GM18867 (cell line): ENCODE measurements at regions not wholly inside any gene's neighbourhood (a gene's known extent, or its start where the extent isn't known, plus 50 kb on each side); places are given as distances from the start of the nearest gene placed in this dataset.
"Not testable (repeated sequence)": the region's sequence is repeated elsewhere in the genome, so short reads cannot be mapped to it uniquely, and the experiment has no call there.

Experiments
- ATAC-seq: cut with Tn5 transposase; IDR thresholded peaks from one replicate; pipeline ENCODE4 v1.9.1; 2021; ENCODE audit warnings: mild to moderate bottlenecking, moderate library complexity; ENCODE audit not compliant: unreplicated experiment

DNA sequence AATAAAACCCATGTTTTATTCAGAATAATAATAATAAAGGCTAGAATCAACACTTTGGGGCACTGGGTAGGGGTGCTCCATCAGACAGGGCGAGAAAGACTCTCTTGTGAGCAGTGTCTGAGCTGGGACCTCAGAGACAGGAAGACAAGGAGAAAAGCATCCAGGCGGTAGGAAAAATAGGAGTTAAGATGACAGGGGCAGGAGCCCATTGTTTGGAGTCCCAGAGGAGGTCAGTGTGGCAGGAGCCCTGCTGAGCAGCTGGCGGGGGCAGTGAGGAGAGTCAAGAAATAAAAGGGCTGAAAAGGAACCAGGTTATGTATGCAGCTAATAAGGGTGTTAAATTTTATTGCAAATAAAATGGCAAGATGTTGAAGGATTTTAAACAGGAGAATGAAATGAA, 457.4 kb downstream of the FBXO15 start:
- no peak for ATAC-seq

GRCh38 chr18:73688851-73689711, 458.6 kb downstream of the FBXO15 start:
- ATAC-seq: peak; percentile 65

- ATAC-seq: no peak
Observed at GRCh38 chr18:73688161-73688560, 459.5 kb downstream of the FBXO15 start.

DNA sequence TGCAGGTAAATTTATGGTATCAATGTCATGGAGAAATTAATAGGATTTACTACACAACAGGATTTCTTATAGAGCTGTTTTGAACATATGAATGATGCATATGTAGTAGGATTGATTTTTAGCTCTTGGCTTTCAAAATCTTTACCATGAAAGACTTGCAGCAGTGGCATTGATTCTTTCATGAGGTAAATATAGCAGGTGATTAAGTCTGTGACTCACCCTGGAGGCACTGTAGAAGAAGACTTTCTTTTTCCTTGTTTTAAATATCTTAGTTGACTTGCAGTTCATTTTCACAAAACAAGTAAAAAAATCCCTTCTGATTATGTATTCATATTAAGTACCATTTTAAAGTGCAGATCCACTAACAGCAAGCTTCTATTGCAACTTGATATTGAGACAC, 463.0 kb downstream of the FBXO15 start:
- no peak for ATAC-seq

- peak; percentile 36 for ATAC-seq
Observed at GRCh38 chr18:73683409-73684238, 464.0 kb downstream of the FBXO15 start.

GRCh38 chr18:73681912-73682311, 465.7 kb downstream of the FBXO15 start:
- no peak for ATAC-seq

DNA sequence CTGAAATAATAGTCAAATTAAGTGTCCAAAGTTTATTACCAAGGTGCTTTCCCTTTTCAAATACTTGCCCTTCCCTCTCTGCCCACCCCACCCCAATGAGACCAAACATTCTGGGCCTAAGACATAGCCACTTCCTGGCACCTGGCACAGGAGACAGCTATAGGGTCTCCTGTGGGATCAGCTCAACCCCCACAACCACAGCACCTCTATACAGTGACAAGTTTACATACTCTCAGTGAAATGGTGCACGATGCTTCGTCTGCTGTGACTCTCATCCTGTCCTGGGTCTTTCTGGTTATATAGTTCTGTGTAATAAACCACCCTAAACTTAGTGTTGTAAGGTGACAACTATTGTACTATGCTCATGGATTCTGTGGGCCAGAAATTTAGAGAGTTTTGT, 466.2 kb downstream of the FBXO15 start:
- no peak for ATAC-seq

GRCh38 chr18:73679941-73680712, 467.5 kb downstream of the FBXO15 start:
- ATAC-seq: no peak

DNA sequence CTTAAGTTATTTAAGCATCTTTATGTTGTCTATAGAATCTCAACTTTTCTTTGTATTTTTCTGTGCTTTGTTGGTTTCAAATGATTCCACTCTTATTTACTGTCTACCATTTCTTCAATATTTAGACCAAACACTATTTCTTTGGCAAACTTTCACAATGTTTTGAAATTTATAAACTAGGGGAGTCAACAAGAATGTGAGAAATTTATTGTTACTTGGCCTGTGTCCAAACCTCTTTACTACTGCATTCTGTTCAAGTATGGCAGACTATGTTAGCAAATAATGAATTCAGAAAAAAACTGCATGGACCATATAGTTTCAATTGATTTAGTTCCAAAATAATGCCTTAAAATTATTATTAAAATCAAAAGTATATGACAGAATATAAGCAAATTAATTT, 470.2 kb downstream of the FBXO15 start:
- ATAC-seq: no peak

- ATAC-seq: no peak
Observed at GRCh38 chr18:73674125-73674865, 473.3 kb downstream of the FBXO15 start.

DNA sequence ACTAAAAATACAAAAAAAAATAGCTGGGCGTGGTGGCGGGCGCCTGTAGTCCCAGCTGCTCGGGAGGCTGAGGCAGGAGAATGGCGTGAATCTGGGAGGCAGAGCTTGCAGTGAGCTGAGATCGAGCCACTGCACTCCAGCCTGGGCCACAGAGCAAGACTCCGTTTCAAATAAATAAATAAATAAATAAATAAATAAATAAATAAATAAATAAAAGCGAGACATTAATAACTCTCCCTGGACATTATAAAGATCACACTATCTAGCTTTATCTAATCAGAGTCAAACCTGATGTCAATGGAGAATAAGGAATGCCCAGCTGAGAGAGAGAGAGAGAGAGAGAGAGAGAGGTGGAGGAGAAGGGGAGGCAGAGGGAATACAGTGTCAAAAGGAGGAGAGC, 476.2 kb downstream of the FBXO15 start:
- not testable (repeated sequence) for ATAC-seq

DNA sequence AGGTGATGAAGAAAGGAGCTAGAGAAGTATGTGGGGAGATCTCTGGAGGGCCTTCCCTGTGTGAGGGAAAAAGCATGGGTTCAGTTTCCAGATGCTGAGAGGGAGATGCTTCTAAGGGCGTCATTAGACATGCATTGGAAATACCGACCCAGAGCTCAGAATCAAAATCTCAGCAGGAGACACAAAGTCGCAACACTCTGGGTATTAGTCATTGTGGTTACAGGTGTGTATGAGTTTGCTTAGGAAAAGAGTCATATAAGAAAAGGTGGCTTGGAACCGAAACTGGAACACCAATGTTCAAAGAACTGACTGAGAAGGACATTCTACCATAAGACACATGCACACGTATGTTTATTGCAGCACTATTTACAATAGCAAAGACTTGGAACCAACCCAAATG, 477.1 kb downstream of the FBXO15 start:
- peak; percentile 76 for ATAC-seq

DNA sequence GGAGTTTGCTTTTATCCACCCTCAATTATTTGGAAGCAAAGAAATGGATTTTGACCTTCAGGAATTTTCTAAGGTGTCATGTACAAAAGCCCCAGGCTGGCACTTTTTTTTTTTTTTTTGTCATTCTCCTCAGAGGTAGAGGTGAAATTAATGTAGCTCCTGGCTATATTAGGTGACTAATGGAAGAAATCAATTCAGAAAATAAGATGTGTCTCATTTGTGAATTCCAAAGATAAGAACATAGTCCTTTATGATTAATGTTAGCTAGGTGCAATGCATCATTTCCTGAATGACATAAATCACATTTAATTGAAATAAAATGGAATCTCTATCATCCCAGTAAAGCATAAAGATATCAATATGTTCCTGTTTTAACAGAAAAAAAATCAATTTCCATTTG, 477.6 kb downstream of the FBXO15 start:
- no peak for ATAC-seq

GRCh38 chr18:73669297-73669696, 478.3 kb downstream of the FBXO15 start:
- ATAC-seq: no peak

- no peak for ATAC-seq
Observed at GRCh38 chr18:73668051-73668450, 479.6 kb downstream of the FBXO15 start.

DNA sequence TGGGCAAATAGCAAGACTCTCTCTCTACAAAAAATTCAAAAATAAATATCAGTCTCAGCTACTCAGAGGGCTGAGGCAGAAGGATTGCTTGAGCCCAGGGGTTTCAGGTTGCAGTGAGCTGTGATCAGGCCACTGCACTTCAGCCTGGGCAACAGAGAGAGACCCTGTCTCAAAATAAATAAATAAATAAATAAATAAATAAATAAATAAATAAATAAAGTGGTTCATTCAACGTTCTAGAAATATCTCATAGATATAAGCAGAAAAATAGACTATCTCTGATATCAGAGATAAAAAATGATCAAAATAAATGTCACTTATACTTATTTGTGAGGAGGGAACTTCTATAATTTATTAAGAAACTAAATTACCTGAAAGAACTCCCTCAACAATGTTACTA, 480.9 kb downstream of the FBXO15 start:
- ATAC-seq: no peak

DNA sequence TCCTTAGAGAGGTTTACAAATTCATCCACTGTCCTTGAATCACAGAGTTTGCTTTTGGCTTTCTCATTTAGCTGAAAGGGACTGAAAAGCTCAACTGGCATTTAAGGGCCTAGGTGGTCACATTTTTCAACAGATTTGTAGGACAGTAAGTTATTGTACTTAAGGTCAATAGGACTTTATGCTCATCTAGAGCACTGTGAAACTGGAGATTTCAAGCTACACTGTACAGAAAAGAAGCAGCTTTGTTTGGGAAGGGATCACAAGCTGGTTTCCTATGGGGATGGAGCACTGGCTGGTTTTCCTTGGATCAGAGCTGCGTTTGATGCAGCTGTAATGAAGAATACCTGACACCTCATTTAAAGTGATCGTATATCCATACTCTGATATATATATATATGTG, 482.7 kb downstream of the FBXO15 start:
- ATAC-seq: no peak

GRCh38 chr18:73663581-73663980, 484.1 kb downstream of the FBXO15 start:
- ATAC-seq: no peak

DNA sequence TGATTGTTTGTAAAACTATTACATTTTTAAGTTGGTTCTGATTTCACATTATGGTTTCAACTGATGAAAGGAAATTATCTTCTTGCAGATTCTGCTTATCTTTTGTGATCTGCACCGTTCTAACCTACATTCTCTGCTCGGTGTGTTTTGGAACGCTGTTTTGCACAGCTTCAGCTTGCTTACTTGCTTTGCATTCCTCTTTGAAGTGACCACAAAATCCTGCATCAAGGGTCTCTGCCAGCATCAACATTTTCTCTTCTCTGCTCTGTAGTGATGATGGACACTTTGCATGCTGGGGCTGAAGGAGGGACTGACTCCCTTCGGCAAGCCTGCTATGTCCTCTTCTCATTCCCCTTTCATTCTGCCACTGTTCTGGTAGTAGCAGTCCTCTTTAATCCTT, 485.2 kb downstream of the FBXO15 start:
- no peak for ATAC-seq
